ENCODE measurements at regions not wholly inside any gene's neighbourhood (a gene's known extent, or its start where the extent isn't known, plus 50 kb on each side); places are given as distances from the start of the nearest gene placed in this dataset.

- H3K4me1 ChIP-seq: no peaks in the 10 kb centered on the region
- H3K27me3 ChIP-seq: no peaks in the 10 kb centered on the region
- no peak overlapping the region for H3K4me3 ChIP-seq
- WGBS, 2 donors: 69 to 78% methylated on average over 3 of the region's 3 CpGs
- DNase-seq: no peak
- H3K27ac ChIP-seq: no peak overlapping the region
- intact Hi-C loops (cut with DNase I): no loop called here
- H3K9me3 ChIP-seq: no peaks in the 10 kb centered on the region
- TF ChIP-seq POLR2AphosphoS5 (IDR thresholded peaks at IDR 0.05): no peak
- no peak for TF ChIP-seq POLR2A (IDR thresholded peaks at IDR 0.05)
- no peaks in the 10 kb centered on the region for H3K36me3 ChIP-seq
These were observed 164.0 kb upstream of the ZEB2 start for GRCh38 chr2:144683966-144684365.

GRCh38 chr2:144683107-144683753 lies 163.3 kb upstream of the ZEB2 start:
- H3K36me3 ChIP-seq: no peaks in the 10 kb centered on the region
- no peaks in the 10 kb centered on the region for H3K27me3 ChIP-seq
- no peak overlapping the region for H3K4me3 ChIP-seq
- intact Hi-C loops (cut with DNase I): no loop called here
- no peaks in the 10 kb centered on the region for H3K9me3 ChIP-seq
- no peaks in the 10 kb centered on the region for H3K4me1 ChIP-seq
- DNase-seq: no peak
- 51 to 76% methylated on average over 6 of the region's 6 CpGs for WGBS, 2 donors
- no peak for TF ChIP-seq EP300 (IDR thresholded peaks at IDR 0.05)
- no peak for TF ChIP-seq CTCF (IDR thresholded peaks at IDR 0.05)
- TF ChIP-seq POLR2AphosphoS5 (IDR thresholded peaks at IDR 0.05): no peak
- no peak for TF ChIP-seq POLR2A (IDR thresholded peaks at IDR 0.05)
- no peak overlapping the region for H3K27ac ChIP-seq

GRCh38 chr2:144682248-144682647 lies 162.3 kb upstream of the ZEB2 start:
- H3K4me1 ChIP-seq: no peaks in the 10 kb centered on the region
- 15 to 60% methylated on average over 4 of the region's 4 CpGs for WGBS, 2 donors
- no peaks in the 10 kb centered on the region for H3K9me3 ChIP-seq
- no peaks in the 10 kb centered on the region for H3K27me3 ChIP-seq
- H3K27ac ChIP-seq: no peak overlapping the region
- no peak for DNase-seq
- TF ChIP-seq EP300 (IDR thresholded peaks at IDR 0.05) (no peak), POLR2A (IDR thresholded peaks at IDR 0.05) (no peak), POLR2AphosphoS5 (IDR thresholded peaks at IDR 0.05) (no peak), CTCF (IDR thresholded peaks at IDR 0.05) (no peak)
- no peaks in the 10 kb centered on the region for H3K36me3 ChIP-seq
- intact Hi-C loops (cut with DNase I): no loop called here
- H3K4me3 ChIP-seq: no peak overlapping the region

GRCh38 chr2:144681389-144681788 lies 161.5 kb upstream of the ZEB2 start:
- H3K36me3 ChIP-seq: no peaks in the 10 kb centered on the region
- intact Hi-C loops (cut with DNase I): no loop called here
- no peak for TF ChIP-seq POLR2AphosphoS5 (IDR thresholded peaks at IDR 0.05)
- TF ChIP-seq POLR2A (IDR thresholded peaks at IDR 0.05): no peak
- no peak for TF ChIP-seq CTCF (IDR thresholded peaks at IDR 0.05)
- TF ChIP-seq EP300 (IDR thresholded peaks at IDR 0.05): no peak

GRCh38 chr2:144679942-144680341 lies 160.0 kb upstream of the ZEB2 start:
- Histone ChIP-seq H3K4me1 (no peaks in the 10 kb centered on the region), H3K36me3 (no peaks in the 10 kb centered on the region), H3K27ac (no peak overlapping the region), H3K9me3 (no peaks in the 10 kb centered on the region), H3K27me3 (no peaks in the 10 kb centered on the region), H3K4me3 (no peak overlapping the region)
- WGBS, 2 donors: 57 to 61% methylated on average over 5 of the region's 5 CpGs
- intact Hi-C loops (cut with DNase I): no loop called here
- TF ChIP-seq POLR2AphosphoS5 (IDR thresholded peaks at IDR 0.05) (no peak), POLR2A (IDR thresholded peaks at IDR 0.05) (no peak), CTCF (IDR thresholded peaks at IDR 0.05) (no peak), EP300 (IDR thresholded peaks at IDR 0.05) (no peak)
- DNase-seq: no peak

More at GRCh38 chr2:144681389-144681788, 161.5 kb upstream of the ZEB2 start:
- Histone ChIP-seq H3K27me3 (no peaks in the 10 kb centered on the region), H3K4me1 (no peaks in the 10 kb centered on the region), H3K9me3 (no peaks in the 10 kb centered on the region), H3K27ac (no peak overlapping the region), H3K4me3 (no peak overlapping the region)
- DNase-seq: no peak

Data from sigmoid colon (tissue), 6 donors.